NCI-H2196 treated with DMSO at 0.1 percent for 48 hours (cell line): ENCODE measurements at regions not wholly inside any gene's neighbourhood (a gene's known extent, or its start where the extent isn't known, plus 50 kb on each side); places are given as distances from the start of the nearest gene placed in this dataset.
"Not testable (repeated sequence)": the region's sequence is repeated elsewhere in the genome, so short reads cannot be mapped to it uniquely, and the experiment has no call there.

Experiments
- DNase-seq: peaks from one replicate; lab custom pipeline; 2025; ENCODE audit not compliant: unreplicated experiment; lab: John Stamatoyannopoulos, UW

GRCh38 chr6:118367314-118367713 lies 180.8 kb upstream of the PLN start:
- DNase-seq: no peak

- DNase-seq: no peak
These were observed 177.4 kb upstream of the PLN start for GRCh38 chr6:118370722-118371121.

- no peak for DNase-seq
These were observed 176.1 kb upstream of the PLN start for GRCh38 chr6:118371955-118372354.

GRCh38 chr6:118372413-118372812 lies 175.7 kb upstream of the PLN start:
- peak; percentile 25 for DNase-seq

- peak; percentile 96 for DNase-seq
These were observed 170.2 kb upstream of the PLN start for GRCh38 chr6:118377711-118378414.

GRCh38 chr6:118380620-118381019 lies 167.5 kb upstream of the PLN start:
- DNase-seq: not testable (repeated sequence)

GRCh38 chr6:118382126-118382525 lies 166.0 kb upstream of the PLN start:
- no peak for DNase-seq

- no peak for DNase-seq
These were observed 164.2 kb upstream of the PLN start for GRCh38 chr6:118383924-118384323.

- DNase-seq: no peak
These were observed 161.1 kb upstream of the PLN start for GRCh38 chr6:118386975-118387374.

- no peak for DNase-seq
These were observed 160.0 kb upstream of the PLN start for GRCh38 chr6:118387921-118388701.

GRCh38 chr6:118391086-118391485 lies 157.0 kb upstream of the PLN start:
- DNase-seq: no peak

- no peak for DNase-seq
These were observed 154.0 kb upstream of the PLN start for GRCh38 chr6:118394106-118394505.

- DNase-seq: no peak
These were observed 151.1 kb upstream of the PLN start for GRCh38 chr6:118396969-118397368.

- no peak for DNase-seq
These were observed 150.2 kb upstream of the PLN start for GRCh38 chr6:118397671-118398465.

GRCh38 chr6:118400098-118400497 lies 148.0 kb upstream of the PLN start:
- DNase-seq: no peak

GRCh38 chr6:118400582-118400981 lies 147.5 kb upstream of the PLN start:
- DNase-seq: no peak

- DNase-seq: peak; percentile 39
These were observed 146.6 kb upstream of the PLN start for GRCh38 chr6:118401325-118401975.

GRCh38 chr6:118403036-118403435 lies 145.1 kb upstream of the PLN start:
- DNase-seq: no peak

GRCh38 chr6:118408863-118409262 lies 139.2 kb upstream of the PLN start:
- no peak for DNase-seq

- no peak for DNase-seq
These were observed 138.1 kb upstream of the PLN start for GRCh38 chr6:118410001-118410400.
